KMS-11 (cell line): ENCODE measurements at regions not wholly inside any gene's neighbourhood (a gene's known extent, or its start where the extent isn't known, plus 50 kb on each side); places are given as distances from the start of the nearest gene placed in this dataset.

Experiments
- H2AFZ ChIP-seq: fragments of 200-600 bp; sonication (generic); 2 replicates; pipeline ENCODE4 v1.6.1; 2016; ENCODE audit warnings: antibody characterized with exemption, mixed run types, low read depth
- H3K27ac ChIP-seq: fragments of 200-600 bp; sonication (generic); 2 replicates; pipeline ENCODE4 v1.6.1; 2016; ENCODE audit warnings: mild to moderate bottlenecking, mixed run types
- H3K27me3 ChIP-seq: fragments of 200-600 bp; sonication (generic); 2 replicates; pipeline ENCODE4 v1.6.1; 2017; ENCODE audit warnings: mild to moderate bottlenecking, low read depth, mixed run types, moderate library complexity; ENCODE audit not compliant: insufficient read depth
- H3K36me3 ChIP-seq: fragments of 200-600 bp; sonication (generic); 2 replicates; pipeline ENCODE4 v1.6.1; 2017; ENCODE audit warnings: mild to moderate bottlenecking, mixed run types; ENCODE audit not compliant: insufficient read depth
- H3K4me1 ChIP-seq: fragments of 200-600 bp; sonication (generic); 2 replicates; pipeline ENCODE4 v1.6.1; 2016; ENCODE audit warnings: mild to moderate bottlenecking, low read depth, mixed run types; ENCODE audit not compliant: poor library complexity, severe bottlenecking
- H3K4me2 ChIP-seq: fragments of 200-600 bp; sonication (generic); 2 replicates; pipeline ENCODE4 v1.7.0; 2016; ENCODE audit warnings: mild to moderate bottlenecking, mixed run types
- H3K4me3 ChIP-seq: fragments of 200-600 bp; sonication (generic); IDR thresholded peaks from 2 replicates; pipeline ENCODE4 v1.6.1; 2017; ENCODE audit warnings: low read depth, low read length, mixed read lengths; ENCODE audit not compliant: insufficient read depth
- H3K79me2 ChIP-seq: fragments of 200-600 bp; sonication (generic); 2 replicates; pipeline ENCODE4 v1.6.1; 2016; ENCODE audit warnings: low read depth, mixed run types; ENCODE audit not compliant: insufficient read depth
- H3K9ac ChIP-seq: fragments of 200-600 bp; sonication (generic); 2 replicates; pipeline ENCODE4 v1.6.1; 2016; ENCODE audit warnings: mild to moderate bottlenecking, mixed run types
- H4K20me1 ChIP-seq: fragments of 200-600 bp; sonication (generic); 2 replicates; pipeline ENCODE4 v1.6.1; 2016; ENCODE audit warnings: mild to moderate bottlenecking, mixed run types; ENCODE audit not compliant: insufficient read depth
- TF ChIP-seq, protein P1 (sequence below): fragments of 200-600 bp; sonication (generic); conservative IDR thresholded peaks from 2 replicates; pipeline ENCODE4 v1.6.1; 2017; ENCODE audit warnings: low read depth, mild to moderate bottlenecking, antibody characterized with exemption, low read length, moderate library complexity, mixed read lengths

DNA sequence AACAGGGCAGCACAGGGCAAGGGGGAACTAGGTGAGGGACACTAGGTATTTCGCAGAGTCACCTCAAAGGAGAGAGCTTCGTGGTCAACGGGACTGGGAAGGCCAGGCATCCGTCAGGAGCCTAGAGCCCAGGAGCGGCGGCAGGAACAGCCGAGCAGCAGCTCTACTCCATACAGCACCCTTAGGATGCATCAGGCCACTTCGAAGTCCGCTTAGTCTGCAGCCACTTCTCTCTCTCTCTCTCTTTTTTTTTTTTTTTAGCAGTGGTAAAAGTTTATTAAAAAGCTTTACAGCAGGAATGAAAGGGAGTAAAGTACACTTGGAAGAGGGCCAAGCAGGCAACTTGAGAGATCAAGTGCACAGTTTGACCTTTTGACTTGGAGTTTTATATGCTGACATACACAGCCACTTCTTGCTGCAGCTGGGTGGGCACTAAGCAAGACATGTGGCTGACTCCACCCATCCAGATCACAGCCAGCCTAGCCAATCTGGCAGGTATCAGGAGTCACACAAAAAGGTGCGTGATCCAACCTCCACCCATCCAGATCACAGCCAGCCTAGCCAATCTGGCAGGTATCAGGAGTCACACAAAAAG is 209.7 kb upstream of the RADX start:
- H3K4me3 ChIP-seq, result no peak overlapping the region
- H3K36me3 ChIP-seq, result no peaks in the 10 kb centered on the region
- no peak overlapping the region for H3K4me2 ChIP-seq
- H3K27me3 ChIP-seq, result no peaks in the 10 kb centered on the region
- H2AFZ ChIP-seq, result no peak overlapping the region
- TF ChIP-seq, protein P1, sequence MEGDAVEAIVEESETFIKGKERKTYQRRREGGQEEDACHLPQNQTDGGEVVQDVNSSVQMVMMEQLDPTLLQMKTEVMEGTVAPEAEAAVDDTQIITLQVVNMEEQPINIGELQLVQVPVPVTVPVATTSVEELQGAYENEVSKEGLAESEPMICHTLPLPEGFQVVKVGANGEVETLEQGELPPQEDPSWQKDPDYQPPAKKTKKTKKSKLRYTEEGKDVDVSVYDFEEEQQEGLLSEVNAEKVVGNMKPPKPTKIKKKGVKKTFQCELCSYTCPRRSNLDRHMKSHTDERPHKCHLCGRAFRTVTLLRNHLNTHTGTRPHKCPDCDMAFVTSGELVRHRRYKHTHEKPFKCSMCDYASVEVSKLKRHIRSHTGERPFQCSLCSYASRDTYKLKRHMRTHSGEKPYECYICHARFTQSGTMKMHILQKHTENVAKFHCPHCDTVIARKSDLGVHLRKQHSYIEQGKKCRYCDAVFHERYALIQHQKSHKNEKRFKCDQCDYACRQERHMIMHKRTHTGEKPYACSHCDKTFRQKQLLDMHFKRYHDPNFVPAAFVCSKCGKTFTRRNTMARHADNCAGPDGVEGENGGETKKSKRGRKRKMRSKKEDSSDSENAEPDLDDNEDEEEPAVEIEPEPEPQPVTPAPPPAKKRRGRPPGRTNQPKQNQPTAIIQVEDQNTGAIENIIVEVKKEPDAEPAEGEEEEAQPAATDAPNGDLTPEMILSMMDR, result no peak
- H3K27ac ChIP-seq, result no peak overlapping the region
- H3K4me1 ChIP-seq, result no peaks in the 10 kb centered on the region
- H3K79me2 ChIP-seq, result no peaks in the 10 kb centered on the region
- H4K20me1 ChIP-seq, result no peaks in the 10 kb centered on the region
- H3K9ac ChIP-seq, result no peak overlapping the region

DNA sequence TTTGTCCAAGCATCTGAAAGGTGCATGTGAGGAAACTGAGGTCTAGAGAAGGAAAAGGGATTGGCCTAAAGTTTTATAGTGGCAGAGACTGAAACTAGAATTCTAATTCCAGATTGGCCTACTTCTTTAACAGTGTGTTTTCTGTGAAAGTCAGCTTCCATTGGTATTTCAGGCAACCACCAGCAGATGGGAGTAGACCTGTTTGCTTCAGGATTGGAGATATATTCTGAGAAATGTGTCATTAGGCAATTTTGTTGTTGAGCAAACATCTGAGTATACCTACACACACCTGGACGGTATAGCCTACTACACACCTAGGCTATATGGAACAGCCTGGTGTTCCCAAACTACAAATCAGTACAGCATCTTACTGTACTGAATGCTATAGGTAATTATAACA is 207.3 kb upstream of the RADX start:
- Histone ChIP-seq H4K20me1 (no peaks in the 10 kb centered on the region), H3K4me2 (no peak overlapping the region), H3K9ac (no peak overlapping the region), H2AFZ (no peak overlapping the region), H3K4me3 (no peak overlapping the region), H3K27me3 (no peaks in the 10 kb centered on the region), H3K79me2 (no peaks in the 10 kb centered on the region), H3K4me1 (no peaks in the 10 kb centered on the region), H3K27ac (no peak overlapping the region), H3K36me3 (no peaks in the 10 kb centered on the region)
- TF ChIP-seq, protein P1, result 0 out of 2 replicates have a peak, but pooled peaks have one; percentile 19

DNA sequence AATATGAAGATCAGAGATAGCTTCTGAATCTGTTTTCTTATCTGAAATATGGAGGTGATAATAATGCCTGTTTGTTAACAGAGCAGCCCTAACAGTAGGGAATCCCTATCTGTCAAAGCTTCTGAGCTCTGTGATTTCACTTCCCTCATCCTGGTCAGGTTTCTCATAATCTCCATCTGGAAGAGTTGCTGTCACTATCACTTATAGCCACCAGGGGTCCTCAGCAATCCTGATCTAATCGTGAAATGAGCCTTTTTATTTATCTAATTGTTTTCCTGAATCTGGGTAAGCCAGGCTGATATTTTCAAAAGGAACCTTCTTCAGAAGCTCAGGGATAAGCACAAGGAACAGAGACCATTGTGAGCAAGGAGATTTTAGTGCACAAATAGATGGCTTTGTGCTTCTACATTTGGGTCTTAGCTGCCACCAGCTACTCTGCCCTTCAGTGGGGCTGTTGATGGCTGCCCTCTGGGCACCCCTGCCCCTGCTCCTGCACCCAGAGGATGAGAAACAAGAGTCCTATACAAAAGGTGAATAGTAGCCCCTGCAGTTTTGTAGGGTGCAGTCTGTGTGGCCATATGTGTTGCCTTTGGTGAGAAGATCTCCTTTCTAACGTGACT is 196.4 kb upstream of the RADX start:
- Histone ChIP-seq H3K4me2 (no peak overlapping the region), H3K4me3 (no peak overlapping the region)

DNA sequence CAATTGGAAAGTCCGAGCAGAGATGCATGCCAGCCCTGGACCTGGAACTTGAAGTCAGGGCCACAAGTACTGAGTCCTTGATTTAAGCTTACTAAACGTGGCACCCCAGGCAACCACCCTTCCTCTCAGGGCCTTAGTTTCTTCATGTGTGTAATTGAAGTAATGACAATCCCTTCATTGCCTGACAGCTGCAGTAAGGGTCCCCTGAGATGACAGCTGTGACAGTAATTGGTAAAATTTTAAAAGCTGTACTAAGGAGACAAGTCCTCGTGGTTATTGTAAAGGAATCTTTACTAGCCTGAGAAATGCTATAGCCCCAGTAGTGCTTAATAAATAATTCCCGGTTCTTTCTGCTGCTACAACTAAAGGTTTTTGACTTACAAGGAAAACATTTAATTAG is 175.1 kb upstream of the RADX start:
- Histone ChIP-seq H3K79me2 (no peaks in the 10 kb centered on the region), H3K4me1 (no peaks in the 10 kb centered on the region), H3K27me3 (no peaks in the 10 kb centered on the region), H4K20me1 (no peaks in the 10 kb centered on the region), H2AFZ (no peak overlapping the region), H3K27ac (no peak overlapping the region), H3K4me2 (no peak overlapping the region), H3K36me3 (no peaks in the 10 kb centered on the region), H3K9ac (no peak overlapping the region), H3K4me3 (no peak overlapping the region)
- TF ChIP-seq, protein P1, result no peak

More for the DNA sequence above, 196.4 kb upstream of the RADX start:
- no peak overlapping the region for H3K9ac ChIP-seq
- no peak overlapping the region for H3K27ac ChIP-seq
- no peaks in the 10 kb centered on the region for H3K36me3 ChIP-seq
- TF ChIP-seq, protein P1, result peak; percentile 71
- no peaks in the 10 kb centered on the region for H3K27me3 ChIP-seq
- peak overlapping the region; percentile 29 for H2AFZ ChIP-seq
- no peaks in the 10 kb centered on the region for H3K4me1 ChIP-seq
- H3K79me2 ChIP-seq, result no peaks in the 10 kb centered on the region
- H4K20me1 ChIP-seq, result no peaks in the 10 kb centered on the region
